HL-60 (cell line): ENCODE measurements at regions not wholly inside any gene's neighbourhood (a gene's known extent, or its start where the extent isn't known, plus 50 kb on each side); places are given as distances from the start of the nearest gene placed in this dataset.

Source experiments
- GABPA ChIP-seq: IDR thresholded peaks from 2 replicates; pipeline ENCODE4 v1.6.1; 2012; ENCODE audit warnings: low read depth
- POLR2AphosphoS5 ChIP-seq: IDR thresholded peaks from 2 replicates; pipeline ENCODE4 v1.6.1; 2012; ENCODE audit warnings: low read depth

DNA sequence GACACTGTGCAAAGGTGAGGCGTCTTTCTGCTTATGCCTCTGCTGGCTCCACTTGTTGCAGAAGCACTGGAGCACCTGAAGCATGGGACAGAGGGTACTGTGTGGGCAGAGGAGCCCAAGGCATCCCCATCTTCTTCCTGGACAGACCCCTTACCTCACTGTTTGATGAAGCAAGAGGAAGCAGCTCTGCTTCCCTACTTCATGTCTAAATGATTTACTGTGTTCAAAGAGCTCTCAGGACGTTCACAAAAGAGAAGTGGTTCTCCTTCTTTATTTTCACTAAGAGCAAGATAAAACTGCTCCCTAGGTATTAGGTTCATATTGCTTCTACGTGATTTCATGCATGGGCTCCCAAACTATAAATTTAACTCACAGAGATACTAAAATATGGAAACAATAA, 1635.4 kb upstream of the SLC10A2 start:
- TF ChIP-seq POLR2AphosphoS5 (no peak), GABPA (no peak)
